SK-N-SH (cell line): ENCODE measurements at regions not wholly inside any gene's neighbourhood (a gene's known extent, or its start where the extent isn't known, plus 50 kb on each side); places are given as distances from the start of the nearest gene placed in this dataset.

Source experiments
- CTCF ChIA-PET: fragments of 300-600, 350-600 bp; formaldehyde crosslinking; extraction: SDS; loops from one replicate; lab custom pipeline; 2021; lab: Yijun Ruan, JAX
- POLR2A ChIA-PET: fragments of 350-600 bp; sonication (Branson Sonifier 250); formaldehyde crosslinking; extraction: SDS; loops from one replicate; lab custom pipeline; 2020; ENCODE audit warnings: antibody characterized with exemption, inconsistent platforms; lab: Yijun Ruan, JAX
- DNase-seq: peaks from one replicate; pipeline ENCODE4 v3.0.0; 2012
- H2AFZ ChIP-seq: fragments of 200-600 bp; sonication (generic); 2 replicates; pipeline ENCODE4 v1.8.1; 2016; ENCODE audit warnings: antibody characterized with exemption, mild to moderate bottlenecking, low read depth
- H3F3A ChIP-seq: fragments of 200-600 bp; sonication (generic); replicated peaks from 2 replicates; pipeline ENCODE3; 2016; ENCODE audit warnings: antibody characterized with exemption, mild to moderate bottlenecking; ENCODE audit not compliant: insufficient read depth
- H3K27ac ChIP-seq, 2 experiments: fragments of 200-500 bp in 1 of 2; fragments of 200-600 bp in 1 of 2; sonication (Bioruptor generic) in 1 of 2; sonication (generic), shearing (Covaris generic) in 1 of 2; 2 replicates each; pipeline versions ENCODE4 v1.5.1 to v1.6.1; 2014 to 2016; ENCODE audit warnings: low read depth in 2 of 2, inconsistent platforms in 1 of 2, low read length in 1 of 2, mild to moderate bottlenecking in 1 of 2, mixed read lengths in 1 of 2
- H3K27me3 ChIP-seq: fragments of 200-600 bp; sonication (generic), shearing (Covaris generic); 2 replicates; pipeline ENCODE4 v1.6.1; 2016; ENCODE audit warnings: mixed run types; ENCODE audit not compliant: insufficient read depth
- H3K36me3 ChIP-seq, 2 experiments: fragments of 200-500 bp in 1 of 2; fragments of 200-600 bp in 1 of 2; sonication (Bioruptor generic) in 1 of 2; sonication (generic) in 1 of 2; replicated peaks in 1 of 2; 2 replicates each; pipeline versions ENCODE3 to v1.5.1; 2014 to 2016; ENCODE audit warnings: low read length in 1 of 2, mild to moderate bottlenecking in 1 of 2; ENCODE audit not compliant: insufficient read depth in 2 of 2, control insufficient read depth in 1 of 2
- H3K4me1 ChIP-seq, 2 experiments: fragments of 200-500 bp in 1 of 2; fragments of 200-600 bp in 1 of 2; sonication (Bioruptor generic) in 1 of 2; sonication (generic), shearing (Covaris generic) in 1 of 2; 2 replicates each; pipeline versions ENCODE4 v1.5.1 to v1.6.1; 2014 to 2016; ENCODE audit warnings: low read depth in 1 of 2, low read length in 1 of 2, mixed run types in 1 of 2; ENCODE audit not compliant: insufficient read depth in 2 of 2, control insufficient read depth in 1 of 2
- H3K4me2 ChIP-seq: fragments of 200-600 bp; sonication (generic), shearing (Covaris generic); 2 replicates; pipeline ENCODE4 v1.6.1; 2017; ENCODE audit warnings: mixed run types
- H3K4me3 ChIP-seq, 2 experiments: fragments of 200-500 bp in 1 of 2; fragments of 200-600 bp in 1 of 2; sonication (Bioruptor generic) in 1 of 2; sonication (generic), shearing (Covaris generic) in 1 of 2; 2 replicates each; pipeline versions ENCODE4 v1.5.1 to v1.8.1; 2014 to 2016; ENCODE audit warnings: low read depth in 2 of 2, inconsistent platforms in 1 of 2, low read length in 1 of 2, mild to moderate bottlenecking in 1 of 2, mixed read lengths in 1 of 2, moderate library complexity in 1 of 2
- H3K79me2 ChIP-seq: fragments of 200-600 bp; sonication (generic); 2 replicates; pipeline ENCODE4 v1.8.1; 2017; ENCODE audit warnings: mild to moderate bottlenecking; ENCODE audit not compliant: insufficient read depth
- H3K9ac ChIP-seq: fragments of 200-600 bp; sonication (generic); 2 replicates; pipeline ENCODE4 v1.6.1; 2017; ENCODE audit warnings: mixed run types
- H3K9me2 ChIP-seq: fragments of 200-600 bp; sonication (generic); 2 replicates; pipeline ENCODE4 v1.6.1; 2017; ENCODE audit warnings: mixed run types
- H3K9me3 ChIP-seq: fragments of 200-600 bp; sonication (generic); 2 replicates; pipeline ENCODE4 v1.6.1; 2017; ENCODE audit warnings: mixed run types, mild to moderate bottlenecking, moderate library complexity
- H4K20me1 ChIP-seq: fragments of 200-600 bp; sonication (generic); 2 replicates; pipeline ENCODE4 v1.6.1; 2017; ENCODE audit warnings: mild to moderate bottlenecking, mixed run types; ENCODE audit not compliant: insufficient read depth
- EZH2phosphoT487 ChIP-seq: fragments of 200-600 bp; sonication (generic); IDR thresholded peaks from 2 replicates; pipeline ENCODE4 v1.6.1; 2017; ENCODE audit warnings: low read depth, mixed run types, mild to moderate bottlenecking, antibody characterized with exemption, moderate library complexity, borderline replicate concordance
- FOXJ3 ChIP-seq: sonication (generic); formaldehyde crosslinking; IDR thresholded peaks from 2 replicates; pipeline ENCODE4 v1.5.1; 2020; ENCODE audit warnings: mild to moderate bottlenecking, missing genetic modification reagents
- FOXM1 ChIP-seq: IDR thresholded peaks from 2 replicates; pipeline ENCODE4 v1.4.0; 2012; ENCODE audit warnings: low read depth, mild to moderate bottlenecking
- GABPA ChIP-seq: IDR thresholded peaks from 2 replicates; pipeline ENCODE4 v1.4.0; 2012; ENCODE audit warnings: low read depth, mild to moderate bottlenecking
- MXI1 ChIP-seq: IDR thresholded peaks from 2 replicates; pipeline ENCODE4 v1.6.1; 2012; ENCODE audit warnings: mild to moderate bottlenecking, low read depth, low read length, improper control_type of control experiment
- NFIC ChIP-seq: IDR thresholded peaks from 2 replicates; pipeline ENCODE4 v1.4.0; 2012; ENCODE audit warnings: borderline replicate concordance
- NRF1 ChIP-seq: IDR thresholded peaks from 2 replicates; pipeline ENCODE4 v1.6.1; 2012; ENCODE audit warnings: low read depth, mild to moderate bottlenecking, low read length
- RAD21 ChIP-seq: IDR thresholded peaks from 2 replicates; pipeline ENCODE4 v1.6.1; 2012; ENCODE audit warnings: mild to moderate bottlenecking, low read length
- REST ChIP-seq: IDR thresholded peaks from 2 replicates; pipeline ENCODE4 v1.6.1; 2012; ENCODE audit warnings: mild to moderate bottlenecking, low read depth, low read length, moderate library complexity
- RFX5 ChIP-seq: IDR thresholded peaks from 2 replicates; pipeline ENCODE4 v1.6.1; 2012; ENCODE audit warnings: mild to moderate bottlenecking, improper control_type of control experiment, low read length
- SMC3 ChIP-seq: IDR thresholded peaks from 2 replicates; pipeline ENCODE4 v1.6.1; 2012; ENCODE audit warnings: low read depth, low read length, improper control_type of control experiment
- WGBS: methylation state at CpG from one replicate; pipeline ENCODE4 v1.1.6; 2017; ENCODE audit warnings: low lambda C conversion rate; 5-methylcytosine and 5-hydroxymethylcytosine counted together
- TF ChIP-seq, protein P1 (sequence below): fragments of 200-600 bp; sonication (generic); IDR thresholded peaks from 2 replicates; pipeline ENCODE4 v1.6.1; 2017; ENCODE audit warnings: antibody characterized with exemption, mild to moderate bottlenecking, moderate library complexity

DNA sequence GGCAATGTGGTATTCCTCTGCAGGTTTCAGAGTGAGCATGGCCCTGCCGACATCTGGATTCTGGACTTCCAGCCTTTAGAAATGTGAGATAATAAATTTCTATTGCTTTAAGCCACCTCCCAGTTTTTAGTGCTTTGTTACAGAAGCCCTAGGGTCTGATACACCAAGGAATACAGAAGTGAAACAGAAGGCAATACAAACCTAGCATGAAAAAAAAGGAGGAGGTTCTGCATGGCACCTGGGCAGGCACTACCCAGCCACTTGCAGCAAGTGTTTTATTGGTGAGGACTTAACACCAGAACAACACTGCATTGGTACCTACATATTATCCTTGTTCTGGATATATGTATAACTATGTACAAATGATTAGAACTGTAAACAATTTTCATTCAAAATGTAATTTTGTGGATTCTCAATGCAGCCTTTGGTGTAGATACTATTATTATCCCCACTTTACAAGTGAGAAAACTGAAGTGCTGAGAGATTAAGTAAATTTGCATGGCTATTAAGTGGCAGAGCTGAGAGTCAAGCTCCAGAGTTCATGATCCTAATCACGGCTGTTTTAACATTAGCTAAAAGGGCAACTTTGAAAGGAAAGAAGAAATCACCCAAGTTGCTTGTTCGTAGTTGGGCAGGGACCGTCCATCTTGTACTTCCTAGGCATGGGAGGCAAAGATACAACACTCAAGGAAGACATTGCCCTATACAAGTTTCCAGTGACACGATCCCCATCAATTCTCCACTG, 71.8 kb downstream of the IL21 start:
- Histone ChIP-seq H3K9me3 (no peaks in the 10 kb centered on the region), H3K27ac (no peak overlapping the region), H3K27me3 (peaks cover 6% of the 10 kb centered on the region; the same call in 1 of the 2 replicates), H3K9ac (no peak overlapping the region), H3K4me2 (no peak overlapping the region), H3K4me1 (no peaks in the 10 kb centered on the region), H2AFZ (no peak overlapping the region), H3K4me3 (no peak overlapping the region), H4K20me1 (no peaks in the 10 kb centered on the region), H3K9me2 (no peaks in the 10 kb centered on the region), H3K79me2 (no peaks in the 10 kb centered on the region), H3K36me3 (no peaks in the 10 kb centered on the region), H3F3A (no peaks in the 10 kb centered on the region)
- ChIA-PET CTCF (no interaction called here), POLR2A (no interaction called here)
- whole genome bisulfite sequencing = 10% methylated on average over 5 of the region's 5 CpGs
- TF ChIP-seq MXI1 (no peak), RAD21 (no peak), NRF1 (no peak), FOXJ3 (no peak), RFX5 (no peak), NFIC (no peak), SMC3 (no peak)
- TF ChIP-seq, protein P1, sequence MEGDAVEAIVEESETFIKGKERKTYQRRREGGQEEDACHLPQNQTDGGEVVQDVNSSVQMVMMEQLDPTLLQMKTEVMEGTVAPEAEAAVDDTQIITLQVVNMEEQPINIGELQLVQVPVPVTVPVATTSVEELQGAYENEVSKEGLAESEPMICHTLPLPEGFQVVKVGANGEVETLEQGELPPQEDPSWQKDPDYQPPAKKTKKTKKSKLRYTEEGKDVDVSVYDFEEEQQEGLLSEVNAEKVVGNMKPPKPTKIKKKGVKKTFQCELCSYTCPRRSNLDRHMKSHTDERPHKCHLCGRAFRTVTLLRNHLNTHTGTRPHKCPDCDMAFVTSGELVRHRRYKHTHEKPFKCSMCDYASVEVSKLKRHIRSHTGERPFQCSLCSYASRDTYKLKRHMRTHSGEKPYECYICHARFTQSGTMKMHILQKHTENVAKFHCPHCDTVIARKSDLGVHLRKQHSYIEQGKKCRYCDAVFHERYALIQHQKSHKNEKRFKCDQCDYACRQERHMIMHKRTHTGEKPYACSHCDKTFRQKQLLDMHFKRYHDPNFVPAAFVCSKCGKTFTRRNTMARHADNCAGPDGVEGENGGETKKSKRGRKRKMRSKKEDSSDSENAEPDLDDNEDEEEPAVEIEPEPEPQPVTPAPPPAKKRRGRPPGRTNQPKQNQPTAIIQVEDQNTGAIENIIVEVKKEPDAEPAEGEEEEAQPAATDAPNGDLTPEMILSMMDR = no peak
- DNase-seq = no peak

GRCh38 chr4:122548452-122548851, 72.4 kb downstream of the IL21 start:
- ChIA-PET CTCF (interaction anchor here (1.5 kb wide), 1 partner anchor 28 kb away, joined by 3 read pairs; no protein-coding TSS in a partner anchor), POLR2A (no interaction called here)
- H3K9ac ChIP-seq = no peak overlapping the region
- H3K36me3 ChIP-seq = no peaks in the 10 kb centered on the region
- H3K9me2 ChIP-seq = no peaks in the 10 kb centered on the region
- H3K4me2 ChIP-seq = no peak overlapping the region
- no peak overlapping the region for H2AFZ ChIP-seq
- no peaks in the 10 kb centered on the region for H3K4me1 ChIP-seq
- H3K79me2 ChIP-seq = no peaks in the 10 kb centered on the region
- H3F3A ChIP-seq = no peaks in the 10 kb centered on the region
- DNase-seq = no peak
- H4K20me1 ChIP-seq = no peaks in the 10 kb centered on the region
- 0% methylated on average over 1 of the region's 1 CpG for WGBS
- no peaks in the 10 kb centered on the region for H3K9me3 ChIP-seq
- no peak overlapping the region for H3K27ac ChIP-seq
- no peak overlapping the region for H3K4me3 ChIP-seq
- H3K27me3 ChIP-seq = peaks cover 6% of the 10 kb centered on the region; the same call in 1 of the 2 replicates
- TF ChIP-seq REST (no peak), EZH2phosphoT487 (no peak), FOXM1 (no peak), FOXJ3 (no peak), GABPA (no peak)
- TF ChIP-seq, all 33 proteins: peak for 0
